Lower leg skin (tissue), 3 donors: ENCODE measurements at regions not wholly inside any gene's neighbourhood (a gene's known extent, or its start where the extent isn't known, plus 50 kb on each side); places are given as distances from the start of the nearest gene placed in this dataset.

Experiments
- CTCF ChIP-seq, 3 donors: fragments of 450-650 bp; IDR thresholded peaks; one replicate each; pipeline ENCODE4 v1.5.1; 2016; ENCODE audit warnings: antibody characterized with exemption in 3 of 3, mild to moderate bottlenecking in 3 of 3, moderate library complexity in 2 of 3
- POLR2A ChIP-seq, 2 donors: fragments of 450-650 bp; IDR thresholded peaks; one replicate each; pipeline ENCODE4 v1.6.1; 2016 to 2017; ENCODE audit warnings: antibody characterized with exemption in 2 of 2, mild to moderate bottlenecking in 1 of 2, moderate library complexity in 1 of 2

DNA sequence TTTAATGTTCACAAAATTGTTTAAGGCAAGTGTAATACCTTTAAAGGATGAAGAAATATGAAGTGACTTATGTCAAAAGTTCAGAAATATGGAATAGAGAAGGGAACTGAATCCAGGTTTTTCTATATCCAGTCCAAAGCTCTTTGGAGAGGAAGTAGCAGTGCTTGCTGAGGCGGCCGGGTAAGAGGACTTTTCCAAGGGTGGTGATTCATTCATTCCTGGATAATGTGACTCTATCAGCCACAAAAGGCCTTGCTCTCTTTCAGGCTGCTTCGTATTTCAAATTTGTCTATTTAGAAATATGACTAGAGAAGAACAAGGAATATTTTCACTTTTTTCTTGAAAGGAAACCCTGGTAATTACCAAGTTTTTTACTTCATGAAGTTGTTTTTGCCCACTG lies 830.1 kb upstream of the ZEB2 start:
- TF ChIP-seq CTCF (IDR thresholded peaks at IDR 0.05) (no peak), POLR2A (IDR thresholded peaks at IDR 0.05) (no peak)
